SK-N-SH treated with all-trans-retinoic acid at 6 μM for 48 hours (cell line): ENCODE measurements at regions not wholly inside any gene's neighbourhood (a gene's known extent, or its start where the extent isn't known, plus 50 kb on each side); places are given as distances from the start of the nearest gene placed in this dataset.

Experiments used
- ATAC-seq: fragments of 200-7000 bp; cut with Tn5 transposase; 3 replicates; pipeline ENCODE4 v1.9.1; 2020; ENCODE audit warnings: mild to moderate bottlenecking, moderate library complexity
- ARNTL ChIP-seq: fragments of 450-650 bp; formaldehyde crosslinking; IDR thresholded peaks from 2 replicates; pipeline ENCODE4 v1.5.0; 2020; ENCODE audit warnings: low read depth, mild to moderate bottlenecking, moderate library complexity, borderline replicate concordance
- BACH2 ChIP-seq: fragments of 250-450 bp; sonication (Bioruptor Pico); IDR thresholded peaks from 2 replicates; pipeline ENCODE4 v1.9.0; 2021; ENCODE audit warnings: mild to moderate bottlenecking, borderline replicate concordance
- CSDC2 ChIP-seq: fragments of 250-450 bp; sonication (Bioruptor Pico); IDR thresholded peaks from 2 replicates; pipeline ENCODE4 v1.5.0; 2020; ENCODE audit warnings: mild to moderate bottlenecking, moderate library complexity
- ESRRG ChIP-seq: fragments of 250-450 bp; sonication (Bioruptor Pico); IDR thresholded peaks from 2 replicates; pipeline ENCODE4 v1.6.1; 2021; ENCODE audit warnings: mild to moderate bottlenecking
- GLIS3 ChIP-seq: fragments of 250-450 bp; sonication (Bioruptor Pico); IDR thresholded peaks from 2 replicates; pipeline ENCODE4 v1.5.0; 2020; ENCODE audit warnings: mild to moderate bottlenecking, moderate library complexity
- ISL1 ChIP-seq: fragments of 250-450 bp; sonication (Bioruptor Pico); IDR thresholded peaks from 2 replicates; pipeline ENCODE4 v2.1.2; 2022; ENCODE audit warnings: mild to moderate bottlenecking, moderate library complexity
- OSR1 ChIP-seq: fragments of 250-450 bp; sonication (Bioruptor Pico); IDR thresholded peaks from 2 replicates; pipeline ENCODE4 v1.8.0; 2022; ENCODE audit warnings: moderate library complexity, mild to moderate bottlenecking, inconsistent platforms
- PPARA ChIP-seq: fragments of 250-450 bp; sonication (Bioruptor Pico); IDR thresholded peaks from 2 replicates; pipeline ENCODE4 v1.5.0; 2020; ENCODE audit warnings: mild to moderate bottlenecking, borderline replicate concordance
- RARB ChIP-seq: fragments of 250-450 bp; sonication (Bioruptor Pico); IDR thresholded peaks from 2 replicates; pipeline ENCODE4 v1.8.0; 2021; ENCODE audit warnings: mild to moderate bottlenecking, moderate library complexity
- SNAI2 ChIP-seq: fragments of 250-450 bp; sonication (Bioruptor Pico); IDR thresholded peaks from 2 replicates; pipeline ENCODE4 v1.5.0; 2020; ENCODE audit warnings: mild to moderate bottlenecking, moderate library complexity
- TCF4 ChIP-seq: fragments of 250-450 bp; sonication (Bioruptor Pico); IDR thresholded peaks from 2 replicates; pipeline ENCODE4 v1.8.0; 2021; ENCODE audit warnings: mild to moderate bottlenecking, moderate library complexity, borderline replicate concordance
- TOX ChIP-seq: fragments of 250-450 bp; sonication (Bioruptor Pico); IDR thresholded peaks from 2 replicates; pipeline ENCODE4 v1.8.0; 2021; ENCODE audit warnings: mild to moderate bottlenecking, moderate library complexity, borderline replicate concordance
- ZC3H10 ChIP-seq: fragments of 250-450 bp; sonication (Bioruptor Pico); IDR thresholded peaks from 2 replicates; pipeline ENCODE4 v1.5.1; 2021; ENCODE audit warnings: mild to moderate bottlenecking, moderate library complexity
- ZFP3 ChIP-seq: fragments of 250-450 bp; sonication (Bioruptor Pico); IDR thresholded peaks from 2 replicates; pipeline ENCODE4 v1.5.0; 2020; ENCODE audit warnings: mild to moderate bottlenecking, moderate library complexity
- ZFP30 ChIP-seq: fragments of 450-650 bp; formaldehyde crosslinking; IDR thresholded peaks from 2 replicates; pipeline ENCODE4 v1.5.0; 2022; ENCODE audit warnings: mild to moderate bottlenecking, moderate library complexity
- ZNF565 ChIP-seq: fragments of 450-650 bp; formaldehyde crosslinking; conservative IDR thresholded peaks from 2 replicates; pipeline ENCODE4 v1.5.0; 2020; ENCODE audit warnings: low read depth, mild to moderate bottlenecking, moderate library complexity
- ZNF70 ChIP-seq: fragments of 450-650 bp; formaldehyde crosslinking; IDR thresholded peaks from 2 replicates; pipeline ENCODE4 v1.5.0; 2020; ENCODE audit warnings: mild to moderate bottlenecking, moderate library complexity
- ZNF8 ChIP-seq: fragments of 450-650 bp; formaldehyde crosslinking; IDR thresholded peaks from 2 replicates; pipeline ENCODE4 v1.5.0; 2020; ENCODE audit warnings: mild to moderate bottlenecking, moderate library complexity
- TF ChIP-seq, protein P1 (sequence below): fragments of 250-450 bp; sonication (Bioruptor Pico); IDR thresholded peaks from 2 replicates; pipeline ENCODE4 v1.5.1; 2020; ENCODE audit warnings: low read depth, mild to moderate bottlenecking, moderate library complexity
- TF ChIP-seq, protein P2 (sequence below): fragments of 250-450 bp; sonication (Bioruptor Pico); IDR thresholded peaks from 2 replicates; pipeline ENCODE4 v1.8.0; 2020; ENCODE audit warnings: mild to moderate bottlenecking, moderate library complexity, borderline replicate concordance
- TF ChIP-seq, protein P3 (sequence below): fragments of 250-450 bp; sonication (Bioruptor Pico); IDR thresholded peaks from 2 replicates; pipeline ENCODE4 v1.5.0; 2020; ENCODE audit warnings: mild to moderate bottlenecking, moderate library complexity
- TF ChIP-seq, protein P4 (sequence below): fragments of 250-450 bp; sonication (Bioruptor Pico); IDR thresholded peaks from 2 replicates; pipeline ENCODE4 v1.8.0; 2021; ENCODE audit warnings: low read depth, mild to moderate bottlenecking, moderate library complexity, borderline replicate concordance

DNA sequence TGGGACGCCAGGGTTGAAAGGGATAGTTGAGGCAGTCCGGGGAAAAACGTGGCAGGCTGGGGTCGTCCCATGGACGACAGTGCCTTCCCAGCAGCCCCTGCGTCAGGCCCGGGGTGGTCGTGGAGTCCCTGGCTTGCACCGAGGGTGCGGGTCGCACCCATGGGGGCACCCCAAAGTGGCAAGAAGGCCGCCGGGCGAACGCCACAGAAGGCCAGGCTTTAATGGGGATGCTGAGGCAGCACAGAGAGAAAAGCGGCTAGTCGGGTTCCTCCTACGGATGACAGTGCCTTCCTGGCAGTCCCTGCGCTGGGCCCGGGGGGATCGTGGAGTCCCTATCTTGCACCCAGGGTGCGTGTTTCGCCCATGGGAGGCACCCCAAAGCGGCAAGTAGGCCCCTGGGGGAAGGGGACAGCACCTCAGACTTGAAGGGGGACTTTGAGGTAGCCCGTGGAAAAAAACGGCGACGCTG is 158.6 kb upstream of the ALG10B start:
- ATAC-seq = no peak
- TF ChIP-seq CSDC2 (no peak), ESRRG (no peak), ZNF8 (CRISPR knock-in tag) (no peak), ZFP30 (CRISPR knock-in tag) (no peak), ARNTL (CRISPR knock-in tag) (no peak), ZC3H10 (CRISPR knock-in tag) (no peak), SNAI2 (CRISPR knock-in tag) (no peak), TOX (CRISPR knock-in tag) (no peak), ISL1 (CRISPR knock-in tag) (no peak), ZNF70 (CRISPR knock-in tag) (no peak), OSR1 (CRISPR knock-in tag) (no peak), BACH2 (CRISPR knock-in tag) (no peak), GLIS3 (no peak), TCF4 (CRISPR knock-in tag) (no peak), PPARA (no peak), ZNF565 (no peak), RARB (no peak)
- TF ChIP-seq, protein P1, sequence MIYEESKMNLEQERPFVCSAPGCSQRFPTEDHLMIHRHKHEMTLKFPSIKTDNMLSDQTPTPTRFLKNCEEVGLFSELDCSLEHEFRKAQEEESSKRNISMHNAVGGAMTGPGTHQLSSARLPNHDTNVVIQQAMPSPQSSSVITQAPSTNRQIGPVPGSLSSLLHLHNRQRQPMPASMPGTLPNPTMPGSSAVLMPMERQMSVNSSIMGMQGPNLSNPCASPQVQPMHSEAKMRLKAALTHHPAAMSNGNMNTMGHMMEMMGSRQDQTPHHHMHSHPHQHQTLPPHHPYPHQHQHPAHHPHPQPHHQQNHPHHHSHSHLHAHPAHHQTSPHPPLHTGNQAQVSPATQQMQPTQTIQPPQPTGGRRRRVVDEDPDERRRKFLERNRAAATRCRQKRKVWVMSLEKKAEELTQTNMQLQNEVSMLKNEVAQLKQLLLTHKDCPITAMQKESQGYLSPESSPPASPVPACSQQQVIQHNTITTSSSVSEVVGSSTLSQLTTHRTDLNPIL (CRISPR knock-in tag) = no peak
- TF ChIP-seq, protein P2, sequence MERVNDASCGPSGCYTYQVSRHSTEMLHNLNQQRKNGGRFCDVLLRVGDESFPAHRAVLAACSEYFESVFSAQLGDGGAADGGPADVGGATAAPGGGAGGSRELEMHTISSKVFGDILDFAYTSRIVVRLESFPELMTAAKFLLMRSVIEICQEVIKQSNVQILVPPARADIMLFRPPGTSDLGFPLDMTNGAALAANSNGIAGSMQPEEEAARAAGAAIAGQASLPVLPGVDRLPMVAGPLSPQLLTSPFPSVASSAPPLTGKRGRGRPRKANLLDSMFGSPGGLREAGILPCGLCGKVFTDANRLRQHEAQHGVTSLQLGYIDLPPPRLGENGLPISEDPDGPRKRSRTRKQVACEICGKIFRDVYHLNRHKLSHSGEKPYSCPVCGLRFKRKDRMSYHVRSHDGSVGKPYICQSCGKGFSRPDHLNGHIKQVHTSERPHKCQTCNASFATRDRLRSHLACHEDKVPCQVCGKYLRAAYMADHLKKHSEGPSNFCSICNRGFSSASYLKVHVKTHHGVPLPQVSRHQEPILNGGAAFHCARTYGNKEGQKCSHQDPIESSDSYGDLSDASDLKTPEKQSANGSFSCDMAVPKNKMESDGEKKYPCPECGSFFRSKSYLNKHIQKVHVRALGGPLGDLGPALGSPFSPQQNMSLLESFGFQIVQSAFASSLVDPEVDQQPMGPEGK (CRISPR knock-in tag) = no peak

DNA sequence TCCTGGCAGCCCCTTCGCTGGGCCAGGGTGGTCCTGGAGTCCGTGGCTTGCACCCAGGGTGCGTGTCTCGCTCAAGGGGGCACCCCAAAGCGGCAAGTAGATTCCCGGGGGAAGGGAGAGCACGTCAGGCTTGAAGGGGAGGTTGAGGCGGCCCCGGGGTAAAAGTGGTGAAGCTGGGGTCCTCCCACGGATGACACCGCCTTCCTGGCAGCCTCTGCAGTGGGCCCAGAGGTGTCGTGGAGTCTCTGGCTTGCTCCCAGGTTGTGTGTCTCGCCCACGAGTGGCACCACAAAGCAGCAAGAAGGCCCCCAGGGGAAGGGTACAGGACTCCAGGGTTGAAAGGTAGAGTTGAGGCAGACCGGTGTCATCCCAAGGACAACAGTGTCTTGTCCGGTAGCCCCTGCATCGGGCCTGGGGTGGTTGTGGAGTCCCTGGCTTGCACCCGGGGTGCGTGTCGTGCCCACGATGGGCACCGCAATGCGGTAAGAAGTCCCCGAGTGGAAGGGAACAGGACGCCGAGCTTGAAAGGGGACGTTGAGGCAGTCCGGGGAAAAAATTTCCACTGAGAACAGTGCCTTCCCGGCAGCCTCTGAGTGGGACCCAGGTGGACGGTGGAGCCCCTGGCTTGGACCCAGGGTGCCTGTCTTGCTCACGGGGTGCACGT is 158.0 kb upstream of the ALG10B start:
- no peak for ATAC-seq
- TF ChIP-seq GLIS3 = no peak

DNA sequence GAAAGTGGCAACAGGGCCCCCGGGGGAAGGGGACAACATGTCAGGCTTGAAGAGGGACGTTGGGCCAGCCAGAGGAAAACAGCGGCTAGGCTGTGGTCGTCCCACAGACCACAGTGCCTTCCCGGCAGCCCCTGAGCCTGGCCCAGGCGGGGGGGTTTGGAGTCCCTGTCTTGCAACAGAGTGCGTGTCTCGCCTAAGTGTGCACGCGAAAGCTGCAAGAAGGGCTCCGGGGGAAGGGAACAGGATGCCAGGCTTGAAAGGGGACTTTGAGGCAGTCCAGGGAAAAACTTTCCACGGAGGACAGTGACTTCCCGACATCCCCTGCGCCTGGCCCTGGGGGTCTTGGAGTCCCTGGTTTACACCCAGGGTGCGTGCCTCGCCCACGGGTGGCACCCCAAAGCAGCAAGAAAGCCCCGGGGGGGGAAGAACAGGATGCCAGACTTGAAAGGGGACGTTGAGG is 157.5 kb upstream of the ALG10B start:
- no peak for TF ChIP-seq ZFP3
- no peak for TF ChIP-seq PPARA
- no peak for TF ChIP-seq ZNF8 (CRISPR knock-in tag)
- no peak for TF ChIP-seq TCF4 (CRISPR knock-in tag)
- TF ChIP-seq BACH2 (CRISPR knock-in tag) = no peak
- TF ChIP-seq ISL1 (CRISPR knock-in tag) = no peak

GRCh38 chr12:38159591-38160317 is 156.8 kb upstream of the ALG10B start:
- no peak for ATAC-seq
- TF ChIP-seq CSDC2 (no peak), ZNF565 (no peak), SNAI2 (CRISPR knock-in tag) (no peak), ZFP3 (no peak)
- TF ChIP-seq, protein P3, sequence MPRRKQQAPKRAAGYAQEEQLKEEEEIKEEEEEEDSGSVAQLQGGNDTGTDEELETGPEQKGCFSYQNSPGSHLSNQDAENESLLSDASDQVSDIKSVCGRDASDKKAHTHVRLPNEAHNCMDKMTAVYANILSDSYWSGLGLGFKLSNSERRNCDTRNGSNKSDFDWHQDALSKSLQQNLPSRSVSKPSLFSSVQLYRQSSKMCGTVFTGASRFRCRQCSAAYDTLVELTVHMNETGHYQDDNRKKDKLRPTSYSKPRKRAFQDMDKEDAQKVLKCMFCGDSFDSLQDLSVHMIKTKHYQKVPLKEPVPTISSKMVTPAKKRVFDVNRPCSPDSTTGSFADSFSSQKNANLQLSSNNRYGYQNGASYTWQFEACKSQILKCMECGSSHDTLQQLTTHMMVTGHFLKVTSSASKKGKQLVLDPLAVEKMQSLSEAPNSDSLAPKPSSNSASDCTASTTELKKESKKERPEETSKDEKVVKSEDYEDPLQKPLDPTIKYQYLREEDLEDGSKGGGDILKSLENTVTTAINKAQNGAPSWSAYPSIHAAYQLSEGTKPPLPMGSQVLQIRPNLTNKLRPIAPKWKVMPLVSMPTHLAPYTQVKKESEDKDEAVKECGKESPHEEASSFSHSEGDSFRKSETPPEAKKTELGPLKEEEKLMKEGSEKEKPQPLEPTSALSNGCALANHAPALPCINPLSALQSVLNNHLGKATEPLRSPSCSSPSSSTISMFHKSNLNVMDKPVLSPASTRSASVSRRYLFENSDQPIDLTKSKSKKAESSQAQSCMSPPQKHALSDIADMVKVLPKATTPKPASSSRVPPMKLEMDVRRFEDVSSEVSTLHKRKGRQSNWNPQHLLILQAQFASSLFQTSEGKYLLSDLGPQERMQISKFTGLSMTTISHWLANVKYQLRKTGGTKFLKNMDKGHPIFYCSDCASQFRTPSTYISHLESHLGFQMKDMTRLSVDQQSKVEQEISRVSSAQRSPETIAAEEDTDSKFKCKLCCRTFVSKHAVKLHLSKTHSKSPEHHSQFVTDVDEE = no peak
- TF ChIP-seq, protein P4, sequence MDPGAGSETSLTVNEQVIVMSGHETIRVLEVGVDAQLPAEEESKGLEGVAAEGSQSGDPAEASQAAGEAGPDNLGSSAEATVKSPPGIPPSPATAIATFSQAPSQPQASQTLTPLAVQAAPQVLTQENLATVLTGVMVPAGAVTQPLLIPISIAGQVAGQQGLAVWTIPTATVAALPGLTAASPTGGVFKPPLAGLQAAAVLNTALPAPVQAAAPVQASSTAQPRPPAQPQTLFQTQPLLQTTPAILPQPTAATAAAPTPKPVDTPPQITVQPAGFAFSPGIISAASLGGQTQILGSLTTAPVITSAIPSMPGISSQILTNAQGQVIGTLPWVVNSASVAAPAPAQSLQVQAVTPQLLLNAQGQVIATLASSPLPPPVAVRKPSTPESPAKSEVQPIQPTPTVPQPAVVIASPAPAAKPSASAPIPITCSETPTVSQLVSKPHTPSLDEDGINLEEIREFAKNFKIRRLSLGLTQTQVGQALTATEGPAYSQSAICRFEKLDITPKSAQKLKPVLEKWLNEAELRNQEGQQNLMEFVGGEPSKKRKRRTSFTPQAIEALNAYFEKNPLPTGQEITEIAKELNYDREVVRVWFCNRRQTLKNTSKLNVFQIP = no peak

More for the DNA sequence above, 157.5 kb upstream of the ALG10B start:
- no peak for ATAC-seq
